DMS53 treated with DMSO at 0.1 percent for 48 hours (cell line): ENCODE measurements at regions not wholly inside any gene's neighbourhood (a gene's known extent, or its start where the extent isn't known, plus 50 kb on each side); places are given as distances from the start of the nearest gene placed in this dataset.

ENCODE experiments used
- DNase-seq: peaks from one replicate; lab custom pipeline; 2025; ENCODE audit not compliant: unreplicated experiment; lab: John Stamatoyannopoulos, UW

DNA sequence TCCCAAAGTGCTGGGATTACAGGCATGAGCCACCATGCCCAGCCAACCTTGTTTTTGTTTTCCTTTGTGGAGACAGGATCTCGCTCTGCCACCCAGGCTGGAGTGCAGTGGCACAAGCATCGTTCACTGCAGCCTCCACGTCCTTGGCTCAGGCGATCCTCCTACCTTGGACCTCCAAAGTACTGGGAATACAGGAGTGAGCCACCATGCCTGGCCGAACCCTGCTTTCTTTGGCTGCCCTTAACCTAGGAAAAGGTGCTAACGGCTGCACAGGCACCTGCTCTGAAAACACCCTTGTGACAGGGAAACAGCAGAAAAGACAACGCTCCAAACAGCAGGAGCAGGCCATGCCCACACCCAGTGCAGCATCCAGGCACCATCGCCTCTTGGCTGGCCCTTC, 71.9 kb downstream of the OAT start:
- DNase-seq, result no peak

DNA sequence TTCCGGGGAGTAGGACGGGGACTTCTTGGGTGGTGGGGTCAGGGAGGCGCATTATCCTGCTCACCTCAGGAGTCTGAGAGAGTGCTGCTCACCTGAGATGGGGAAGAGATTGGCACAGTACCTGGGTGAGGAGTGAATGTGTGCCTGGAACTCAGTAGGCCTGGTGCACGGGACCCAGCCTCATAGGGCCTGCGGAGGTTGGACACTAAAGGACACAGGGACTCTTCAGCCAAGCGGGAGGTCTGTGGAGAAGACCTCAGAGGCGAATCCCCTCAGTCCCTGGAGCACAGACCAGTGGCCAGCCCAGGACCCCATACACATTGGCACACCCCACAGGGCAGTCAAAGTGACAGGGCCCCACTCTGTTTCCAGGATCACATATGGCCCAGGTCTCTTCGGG, 73.2 kb downstream of the OAT start:
- no peak for DNase-seq

DNA sequence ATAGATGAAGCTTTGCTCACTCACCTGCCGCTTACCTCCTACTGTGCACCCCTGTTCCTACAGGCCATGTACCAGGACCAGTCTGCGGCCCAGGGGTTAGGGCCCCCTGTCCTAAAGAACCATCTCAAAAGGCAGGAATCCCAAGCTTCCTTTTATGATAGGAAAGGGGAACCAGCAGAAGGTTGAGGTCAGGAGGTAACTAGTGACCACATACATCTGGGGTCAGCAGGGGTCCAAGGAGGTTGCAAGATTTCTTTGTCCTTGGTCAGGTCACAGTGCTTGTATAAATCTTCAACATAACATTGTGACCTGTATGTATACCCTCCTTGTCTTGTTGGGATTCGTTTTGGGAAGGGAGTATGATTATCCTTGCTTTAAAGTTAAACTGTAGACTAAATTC, 73.8 kb downstream of the OAT start:
- no peak for DNase-seq

DNA sequence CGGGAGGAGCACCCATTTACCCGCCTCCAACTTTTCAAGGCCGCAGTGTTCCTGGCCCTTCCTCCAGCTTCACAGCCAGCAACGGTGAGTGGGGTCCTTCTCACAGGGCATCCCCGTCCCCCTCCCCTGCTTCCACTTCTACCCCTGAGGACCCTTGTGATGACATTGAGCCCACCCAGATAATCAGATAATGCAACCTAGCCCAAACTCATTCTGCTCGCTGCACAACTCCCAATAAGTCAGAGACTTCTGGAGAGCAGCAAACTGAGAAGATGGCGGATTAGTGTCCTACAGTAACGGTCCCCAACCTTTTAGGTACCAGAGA, 74.5 kb downstream of the OAT start:
- DNase-seq, result no peak

DNA sequence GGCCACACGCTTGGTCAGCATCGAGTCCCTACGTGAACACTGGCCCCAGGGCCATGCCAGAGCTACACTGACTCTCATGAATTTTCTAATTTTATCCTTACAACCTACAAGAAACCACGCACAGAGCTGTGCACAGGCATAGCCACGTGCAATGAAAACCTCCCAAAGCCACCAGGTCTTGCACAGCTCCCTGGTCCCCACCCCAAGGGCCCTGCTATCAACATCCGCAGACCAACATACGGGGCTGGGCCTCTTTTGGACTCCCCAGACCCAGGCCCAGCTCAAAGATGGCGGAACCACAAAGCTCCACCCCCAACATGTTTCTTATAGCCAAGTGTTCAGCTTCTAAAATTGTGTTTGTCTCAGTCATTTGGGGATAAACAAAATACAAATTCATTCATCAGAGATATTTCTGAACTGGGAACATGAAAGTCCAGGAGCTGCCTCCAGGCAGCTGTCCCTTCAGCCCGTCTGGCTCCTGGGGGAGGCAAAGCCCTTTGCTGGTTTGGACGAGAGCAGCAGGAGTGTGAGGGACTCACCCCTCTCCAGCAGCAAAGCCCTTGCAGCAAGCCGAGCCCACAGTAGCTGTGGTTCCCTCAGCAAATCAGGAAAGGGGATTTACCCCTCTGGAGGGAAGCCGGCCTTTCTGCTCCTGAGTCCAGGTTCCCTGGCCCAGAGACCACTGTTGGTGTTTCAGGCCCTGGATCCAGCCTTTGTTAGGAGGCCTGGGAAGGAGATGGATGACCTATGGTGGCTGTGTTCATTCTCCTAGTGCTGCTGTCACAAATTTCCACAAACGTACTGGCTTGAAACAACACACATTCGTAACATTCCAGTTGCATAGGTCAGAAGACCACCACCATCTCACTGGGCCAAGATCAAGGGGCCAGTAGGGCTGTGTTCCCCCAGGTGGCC, 75.1 kb downstream of the OAT start:
- DNase-seq, result no peak

DNA sequence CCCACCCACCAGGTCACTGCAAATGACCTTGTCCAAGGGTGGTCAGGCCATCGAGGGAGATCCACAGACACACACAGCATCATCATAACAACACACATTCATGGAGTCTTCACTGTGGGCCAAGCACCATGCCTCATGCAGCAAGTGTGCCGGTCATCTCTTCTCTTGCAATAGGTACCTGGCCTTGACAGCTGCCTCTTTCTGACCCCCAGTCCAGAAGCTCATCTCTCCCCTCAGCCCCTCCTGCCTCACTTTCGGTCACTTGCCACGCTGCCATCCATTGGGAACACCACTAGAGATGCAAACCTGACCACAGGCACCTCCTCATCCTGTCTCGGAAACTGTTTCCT, 75.9 kb downstream of the OAT start:
- no peak for DNase-seq

DNA sequence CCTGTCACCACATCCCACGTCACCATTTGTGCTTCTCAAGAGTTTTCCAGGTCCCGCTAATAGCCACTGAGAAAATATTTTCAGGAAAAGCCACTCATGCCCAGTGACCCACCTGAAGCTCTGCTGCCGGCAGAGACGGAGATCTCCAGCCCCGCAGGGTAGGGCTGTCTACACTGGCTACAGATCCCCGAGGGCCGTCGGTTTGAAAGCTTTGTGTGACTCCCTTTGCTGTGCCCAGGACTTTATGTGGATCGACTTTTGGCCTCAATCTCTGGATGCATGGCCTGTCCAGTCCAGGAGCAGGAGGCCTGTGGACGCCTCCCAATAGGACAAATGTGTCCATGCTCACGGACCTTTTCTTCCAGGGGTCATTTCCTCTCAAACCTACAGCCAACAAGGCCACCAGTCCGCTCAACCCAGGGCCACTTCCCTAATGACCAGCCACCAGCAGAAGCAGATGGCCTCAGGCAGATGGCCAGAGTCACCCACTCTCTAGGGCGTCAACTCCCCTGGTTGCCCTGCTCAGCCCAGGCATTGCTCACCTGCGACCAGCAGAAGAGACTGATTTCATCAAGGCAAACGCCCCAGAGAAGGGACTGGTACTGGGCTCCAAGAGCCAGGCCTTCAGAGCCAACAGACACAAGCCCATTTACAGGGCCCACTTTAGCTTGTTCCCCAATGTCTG, 76.4 kb downstream of the OAT start:
- no peak for DNase-seq

DNA sequence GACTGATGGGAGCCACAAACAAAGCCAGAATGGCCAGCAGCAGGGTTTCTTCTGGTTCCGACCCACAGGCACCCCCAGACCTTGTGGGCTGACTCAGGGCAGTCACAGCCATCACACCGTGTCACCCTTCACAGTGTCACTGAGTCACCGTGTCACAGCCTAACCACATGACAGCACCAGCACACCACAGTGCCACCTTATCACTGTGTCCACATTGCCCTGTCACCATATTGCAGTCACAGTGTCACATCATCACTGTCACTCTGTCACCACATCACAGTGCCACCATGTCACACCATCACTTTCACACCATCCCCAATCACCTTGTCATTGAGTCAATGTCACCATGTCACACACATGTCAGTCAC, 77.0 kb downstream of the OAT start:
- no peak for DNase-seq

DNA sequence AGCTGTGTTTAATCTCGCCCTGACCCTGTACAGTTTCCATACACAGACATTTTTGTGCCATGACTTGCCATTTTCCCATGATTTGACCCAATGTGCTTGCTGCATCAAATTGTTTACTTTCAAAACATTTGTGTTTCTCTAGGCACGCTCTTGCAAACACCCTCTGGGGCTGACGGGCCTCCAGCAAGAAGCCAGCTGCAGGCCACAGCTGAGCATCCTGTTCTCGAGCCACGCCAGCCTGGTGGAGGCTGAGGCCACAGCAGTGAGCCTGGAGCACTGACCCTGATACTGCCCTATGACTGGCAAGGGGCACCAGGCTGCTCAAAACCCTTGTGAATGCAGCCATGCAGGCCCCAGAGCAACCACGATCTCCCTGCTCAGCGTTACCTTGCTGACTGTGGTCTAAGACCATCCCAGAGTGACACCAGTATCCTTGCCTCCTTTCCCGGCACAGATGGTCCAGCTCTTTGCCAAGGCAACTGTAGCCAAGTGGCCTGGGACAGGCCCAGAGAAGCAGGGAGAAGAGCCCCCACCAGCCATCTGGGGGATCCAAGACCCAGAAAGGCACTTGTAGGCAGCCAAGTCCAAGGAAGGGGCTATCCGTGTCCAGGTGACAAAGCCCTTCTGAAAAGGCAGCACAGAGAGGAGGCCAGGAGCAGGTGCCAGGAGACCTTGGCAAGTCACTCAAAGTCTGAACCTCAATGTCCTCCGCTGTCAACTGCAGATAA, 78.5 kb downstream of the OAT start:
- no peak for DNase-seq

DNA sequence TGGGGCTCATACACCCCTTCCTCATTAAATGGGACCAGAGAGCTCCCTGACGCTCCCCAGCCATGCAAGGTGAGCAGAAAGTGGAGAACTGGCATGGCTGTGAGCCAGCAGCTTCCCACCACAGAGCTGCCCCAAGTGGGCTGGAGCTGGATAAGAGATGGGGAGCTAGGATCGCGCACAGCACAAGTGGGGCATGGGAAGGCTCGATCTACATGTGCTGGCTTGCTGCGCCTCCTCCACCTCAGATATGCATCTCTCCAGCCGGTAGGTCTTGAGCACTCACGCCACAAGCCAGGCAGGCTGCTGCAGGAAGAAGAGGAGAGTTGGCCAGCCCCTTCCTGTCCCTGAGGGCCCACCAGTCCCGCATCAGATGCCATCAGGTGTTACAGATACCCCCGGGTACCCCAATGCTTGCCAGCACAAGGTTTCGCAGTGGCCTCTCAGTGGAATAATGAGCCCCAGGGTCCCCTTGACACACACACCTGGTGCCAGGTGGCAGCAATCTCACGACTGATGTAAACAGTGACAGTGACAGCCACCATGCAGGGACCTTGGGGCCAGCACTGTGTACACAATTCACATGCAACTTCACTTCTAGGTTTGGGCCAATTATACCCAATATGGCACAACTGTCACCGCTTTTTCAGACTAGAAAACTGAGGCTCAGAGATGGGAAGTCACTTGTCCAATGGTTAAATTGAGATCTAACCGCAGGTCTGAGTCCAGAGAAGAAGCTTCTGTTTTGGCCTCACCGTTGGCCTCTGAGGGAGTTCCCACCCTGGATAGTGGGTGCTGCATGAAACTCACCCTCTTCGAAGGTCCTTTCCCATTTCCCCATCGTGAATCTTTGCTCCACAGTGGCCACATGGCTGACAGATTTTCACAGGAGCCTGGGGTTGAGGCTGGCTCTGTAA, 79.3 kb downstream of the OAT start:
- no peak for DNase-seq

DNA sequence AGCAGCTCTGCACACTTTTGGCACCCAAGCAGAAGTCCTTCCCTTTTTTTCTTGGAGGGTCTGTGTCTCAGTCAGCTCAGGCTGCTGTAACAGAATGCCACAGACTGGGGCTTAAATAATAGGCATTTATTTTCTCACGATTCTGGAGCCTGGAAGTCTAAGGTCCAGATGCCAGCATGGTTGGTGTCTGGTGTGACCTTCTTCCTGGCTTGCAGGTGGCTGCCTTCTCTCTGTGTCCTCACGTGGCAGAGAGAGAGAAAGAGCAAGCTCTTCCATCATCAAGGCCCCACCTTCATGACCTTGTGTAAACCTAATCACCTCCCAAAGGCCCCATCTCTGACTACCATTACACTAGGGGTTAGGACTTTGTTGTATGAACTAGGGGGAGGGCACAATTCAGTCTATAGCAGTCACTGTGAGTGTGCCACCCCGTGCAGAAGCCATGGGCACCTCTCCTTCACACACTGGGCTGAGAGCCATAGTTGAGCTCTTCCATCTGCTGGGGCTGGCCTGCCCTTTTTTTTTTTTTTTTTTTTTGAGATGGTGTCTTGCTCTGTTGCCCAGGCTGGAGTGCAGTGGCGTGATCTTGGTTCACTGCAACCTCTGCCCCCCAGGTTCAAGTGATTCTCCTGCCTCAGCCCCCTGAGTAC, 80.3 kb downstream of the OAT start:
- no peak for DNase-seq

DNA sequence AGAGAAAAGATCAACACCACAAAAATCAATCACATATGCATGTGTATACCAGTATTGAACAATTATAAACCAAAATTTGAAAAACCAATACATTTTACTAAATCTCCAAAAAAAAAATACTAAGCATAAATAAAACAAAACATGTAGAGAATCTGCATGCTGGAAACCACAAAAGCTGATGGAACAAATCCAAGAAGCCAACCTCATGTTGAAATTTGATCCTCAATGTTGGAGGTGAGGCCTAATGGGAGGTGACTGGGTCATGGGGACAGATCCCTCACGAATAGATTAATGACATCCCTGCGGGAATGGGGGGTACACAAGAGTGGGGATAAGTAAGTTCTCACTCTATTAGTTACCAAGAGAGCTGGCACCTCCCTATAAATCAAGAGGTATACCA, 82.5 kb downstream of the OAT start:
- DNase-seq, result no peak

DNA sequence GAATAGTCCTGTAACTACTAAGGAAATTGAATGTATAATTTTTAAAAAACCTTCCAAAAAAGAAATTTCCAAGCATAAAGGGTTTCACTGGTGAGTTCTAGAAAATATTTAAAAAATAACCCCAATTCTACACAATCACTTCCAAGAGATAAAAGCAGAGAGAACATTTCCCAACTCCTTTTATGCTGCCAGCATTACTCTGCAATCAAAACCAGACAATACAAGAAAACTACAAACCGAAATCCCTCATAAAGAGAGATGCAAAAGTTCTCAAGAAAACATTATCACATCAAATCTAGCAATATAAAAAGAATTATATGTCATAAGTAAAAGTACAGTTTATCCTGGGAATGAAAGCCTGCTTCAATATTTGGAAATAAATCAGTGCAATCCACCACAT, 84.8 kb downstream of the OAT start:
- no peak for DNase-seq

DNA sequence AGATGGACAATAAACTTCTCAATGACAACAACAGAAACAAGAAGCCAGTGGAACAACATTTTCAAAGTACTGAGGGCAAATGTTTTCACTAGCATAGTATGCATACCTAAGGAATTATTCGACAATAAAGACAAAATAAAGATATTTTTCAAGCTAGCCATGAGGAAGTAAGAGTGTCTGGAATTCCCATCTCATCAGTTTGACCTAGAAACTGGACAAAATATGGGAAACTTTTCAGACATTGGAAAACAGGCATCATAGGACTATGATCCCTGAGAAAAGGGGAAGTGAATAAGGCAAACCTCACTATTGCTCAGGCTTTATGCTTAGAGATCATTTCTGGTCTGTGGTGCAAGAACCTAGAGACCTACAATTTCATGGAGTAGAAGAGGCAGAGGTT, 86.3 kb downstream of the OAT start:
- no peak for DNase-seq

DNA sequence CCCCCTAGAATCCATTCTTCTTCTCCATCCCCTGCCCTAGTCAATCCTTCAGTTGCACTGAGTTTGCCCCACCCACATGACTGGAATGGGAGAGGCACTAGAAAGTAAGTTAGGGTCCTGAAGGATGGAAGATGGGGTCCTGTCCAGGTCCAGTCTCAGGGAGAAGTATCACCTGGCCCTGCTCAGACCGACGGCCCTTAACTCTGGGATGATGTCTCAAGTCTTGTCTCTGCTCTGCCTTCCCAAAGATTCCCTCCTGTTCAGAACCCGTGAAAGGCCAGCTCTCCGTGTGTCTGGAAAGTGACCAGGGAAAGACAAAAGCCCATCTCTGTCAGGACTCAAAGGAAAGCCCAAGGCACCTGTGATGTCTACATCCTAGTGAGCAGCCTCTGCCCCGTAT, 88.8 kb downstream of the OAT start:
- DNase-seq, result no peak

DNA sequence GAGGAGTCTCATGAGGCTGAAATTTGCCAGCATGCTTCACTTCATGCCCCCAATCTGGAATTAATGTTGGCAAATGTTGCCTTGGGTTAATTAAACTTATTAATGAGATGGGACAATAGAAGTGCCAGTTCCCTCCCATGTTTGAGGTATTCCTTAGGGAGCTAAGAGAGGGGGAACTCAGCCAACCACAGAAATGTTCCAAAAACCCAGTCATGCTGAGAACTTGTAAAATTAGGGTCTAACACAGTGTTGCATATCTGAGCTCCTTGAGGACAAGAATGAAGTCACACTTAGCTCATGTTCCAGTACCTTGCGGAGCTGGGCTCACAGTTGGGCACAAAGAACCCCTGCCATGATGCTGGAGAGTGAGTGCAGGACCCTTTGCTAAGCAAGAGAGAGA, 89.4 kb downstream of the OAT start:
- DNase-seq, result no peak

DNA sequence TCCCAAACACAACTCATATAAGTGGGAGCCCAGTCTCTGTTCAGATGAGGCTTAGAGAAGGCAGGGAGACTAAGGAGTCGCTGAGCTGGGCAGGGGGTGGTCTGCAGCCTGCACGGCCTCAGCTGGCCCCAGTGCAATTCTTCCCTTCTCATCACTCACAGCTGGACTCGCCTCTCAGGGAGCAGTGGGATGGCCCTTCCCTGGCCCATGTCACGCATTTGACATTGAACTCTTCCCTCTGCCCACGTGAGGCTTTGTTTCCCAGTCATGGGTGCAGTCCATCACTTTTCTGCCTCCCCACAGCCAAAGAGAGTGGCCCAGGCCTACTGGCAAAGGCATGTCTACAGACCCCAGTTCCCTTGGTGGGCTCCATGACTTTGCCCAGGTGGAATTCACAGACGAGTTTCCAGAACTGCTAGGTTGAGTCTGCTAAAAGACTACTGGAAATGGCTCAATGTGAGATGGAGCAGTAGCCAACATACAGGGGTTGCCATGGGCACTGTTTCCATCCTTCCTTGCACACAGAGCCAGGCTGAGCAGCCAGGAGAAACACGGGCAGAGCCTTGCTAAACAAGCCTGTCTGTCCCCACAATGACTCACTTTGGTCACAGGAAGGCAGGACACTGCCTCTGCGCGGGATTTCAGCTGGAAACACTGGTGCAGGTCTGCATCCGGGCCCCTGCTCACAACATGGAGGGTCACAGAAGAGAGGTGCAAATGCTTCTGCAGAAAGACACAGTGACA, 90.1 kb downstream of the OAT start:
- no peak for DNase-seq

DNA sequence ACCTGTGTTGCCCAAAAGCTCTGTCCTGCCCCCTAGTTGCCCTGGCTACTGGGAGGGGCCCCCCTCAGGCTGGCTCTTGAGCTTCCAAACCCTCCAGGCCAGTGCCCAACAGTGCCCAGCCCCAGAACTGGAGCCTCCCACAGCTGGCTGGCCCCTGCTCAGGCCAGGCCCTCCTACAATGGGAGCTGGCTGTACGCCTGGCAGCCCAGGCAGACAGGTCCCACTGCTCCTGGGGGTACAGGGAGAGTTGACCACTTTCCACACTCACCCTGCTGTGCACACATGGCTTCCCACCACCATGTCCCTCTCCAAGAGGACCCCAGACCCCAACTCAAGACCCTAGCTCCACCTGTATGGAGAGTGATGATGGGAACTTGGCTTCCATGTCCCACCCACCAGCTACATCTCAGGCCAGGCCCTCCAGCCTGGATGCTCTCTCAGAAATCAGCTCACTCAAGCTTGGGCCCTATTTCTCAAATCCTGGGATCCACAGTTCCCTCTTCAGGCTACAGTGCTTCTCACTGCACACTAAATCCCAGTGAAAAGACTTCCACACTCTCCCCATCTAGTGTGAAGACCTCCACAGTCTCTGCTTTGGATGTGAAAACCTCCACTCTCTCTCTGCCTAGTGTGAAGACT, 92.6 kb downstream of the OAT start:
- DNase-seq, result no peak

DNA sequence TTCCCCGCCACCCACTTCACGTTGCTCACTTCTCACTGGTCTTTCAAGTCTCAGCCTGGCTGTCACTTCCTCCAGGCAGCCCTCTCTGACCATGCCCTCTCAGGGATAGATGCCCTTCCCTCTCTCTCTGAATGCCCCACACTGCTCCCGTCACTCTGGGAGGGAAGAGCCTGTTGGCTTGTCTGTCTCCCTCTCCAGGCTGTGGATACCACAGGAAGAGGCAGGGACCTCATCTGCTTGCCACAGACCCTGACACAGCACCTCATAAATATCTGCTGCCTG, 93.1 kb downstream of the OAT start:
- DNase-seq, result no peak
